ENCODE measurements at regions not wholly inside any gene's neighbourhood (a gene's known extent, or its start where the extent isn't known, plus 50 kb on each side); places are given as distances from the start of the nearest gene placed in this dataset.

- Histone ChIP-seq H2BK20ac (ENCODE audit: low read length) (no peak overlapping the region), H3K79me1 (ENCODE audit: low read depth, low read length) (no peaks in the 10 kb centered on the region), H3K9me3 (ENCODE audit: insufficient read depth in 2 of 2, low read depth in 1 of 2, low read length in 1 of 2) (no peaks in the 10 kb centered on the region), H4K8ac (ENCODE audit: extremely low read depth, insufficient read depth, low read length) (no peak overlapping the region), H2BK12ac (ENCODE audit: low read depth, low read length) (no peak overlapping the region), H3K27me3 (replicated peaks in 1 of 4; ENCODE audit: control insufficient read depth in 3 of 4, extremely low read depth in 1 of 4, insufficient read depth in 3 of 4, low read length in 3 of 4) (no peaks in the 10 kb centered on the region), H2BK15ac (ENCODE audit: low read length) (no peak overlapping the region), H4K91ac (replicated peaks; ENCODE audit: insufficient read length, low read length) (no peak overlapping the region), H2AK5ac (ENCODE audit: low read depth, low read length) (no peak overlapping the region), H3K4me3 (ENCODE audit: extremely low read depth in 1 of 4, insufficient read depth in 2 of 4, low read depth in 3 of 4, low read length in 4 of 4) (no peak overlapping the region), H3K18ac (ENCODE audit: extremely low read depth, low read length) (no peak overlapping the region), H2AFZ (ENCODE audit: low read length) (no peak overlapping the region), H3K4me2 (ENCODE audit: insufficient read depth in 1 of 2, low read depth in 2 of 2, low read length in 2 of 2) (no peak overlapping the region), H3K79me2 (ENCODE audit: control insufficient read depth in 1 of 2, insufficient read depth in 2 of 2, low read length in 2 of 2) (no peaks in the 10 kb centered on the region), H3K56ac (replicated peaks; ENCODE audit: insufficient read length, low read depth, low read length) (no peak overlapping the region), H3K27ac (ENCODE audit: low read depth, low read length) (no peak overlapping the region), H2BK5ac (ENCODE audit: low read depth, low read length) (no peak overlapping the region), H4K20me1 (replicated peaks in 1 of 2; ENCODE audit: control insufficient read depth in 1 of 2, insufficient read depth in 2 of 2, low read length in 2 of 2) (no peaks in the 10 kb centered on the region), H3K36me3 (ENCODE audit: control insufficient read depth in 2 of 4, insufficient read depth in 4 of 4, low read length in 3 of 4) (no peaks in the 10 kb centered on the region), H3K9ac (replicated peaks in 1 of 4; ENCODE audit: extremely low read depth in 1 of 4, low read depth in 3 of 4, low read length in 3 of 4) (no peak overlapping the region), H3K23me2 (ENCODE audit: low read depth, low read length) (no peaks in the 10 kb centered on the region), H3K4me1 (replicated peaks in 1 of 4; ENCODE audit: control insufficient read depth in 3 of 4, insufficient read depth in 4 of 4, low read length in 3 of 4) (no peaks in the 10 kb centered on the region; a peak in 2 of 7 replicates), H4K5ac (ENCODE audit: insufficient read length, low read depth, low read length) (no peak overlapping the region), H3K4ac (replicated peaks; ENCODE audit: insufficient read length, low read depth, low read length) (no peak overlapping the region), H3K14ac (ENCODE audit: insufficient read length) (no peak overlapping the region), H3K23ac (ENCODE audit: insufficient read length) (no peak overlapping the region), H2BK120ac (replicated peaks; ENCODE audit: low read depth, low read length) (no peak overlapping the region)
- no peak for DNase-seq (ENCODE audit: low read depth in 1 of 2, low spot score in 2 of 2)
- ChIA-PET CTCF (ENCODE audit: partially characterized antibody) (interaction anchor here (0.9 to 2.7 kb wide), 12 partner anchors 9 to 477 kb away, joined by 3 to 26 read pairs (median 4); no protein-coding TSS in a partner anchor), POLR2A (ENCODE audit: partially characterized antibody) (no interaction called here)
- WGBS, 2 experiments (ENCODE audit: extremely low coverage in 1 of 2, insufficient coverage in 1 of 2, insufficient read length in 1 of 2, insufficient replicate concordance in 2 of 2, low coverage in 1 of 2, low lambda C conversion rate in 2 of 2, missing lambda C conversion rate in 1 of 2), result 87 to 100% methylated on average over 1 to 2 of the region's 2 CpGs
- FAIRE-seq, result no peak
- TF ChIP-seq ATF2 (IDR thresholded peaks at IDR 0.05; ENCODE audit: low read length) (no peak), CHD1 (IDR thresholded peaks at IDR 0.05; ENCODE audit: low read depth, low read length) (no peak), CHD2 (IDR thresholded peaks at IDR 0.05; ENCODE audit: low read length) (no peak)
Measured at GRCh38 chr3:150285601-150286000, 122.5 kb upstream of the TSC22D2 start.
